Breast epithelium (tissue), 3 donors: ENCODE measurements at regions not wholly inside any gene's neighbourhood (a gene's known extent, or its start where the extent isn't known, plus 50 kb on each side); places are given as distances from the start of the nearest gene placed in this dataset.

Source experiments
- POLR2A ChIP-seq: fragments of 450-650 bp; IDR thresholded peaks from one replicate; pipeline ENCODE4 v1.6.1; 2016; ENCODE audit warnings: antibody characterized with exemption, mild to moderate bottlenecking, moderate library complexity
- TF ChIP-seq, protein P1 (sequence below), 3 donors: fragments of 450-650 bp; IDR thresholded peaks; one replicate each; pipeline ENCODE4 v1.5.1; 2016 to 2017; ENCODE audit warnings: antibody characterized with exemption in 3 of 3, mild to moderate bottlenecking in 3 of 3, moderate library complexity in 3 of 3

- TF ChIP-seq, protein P1, sequence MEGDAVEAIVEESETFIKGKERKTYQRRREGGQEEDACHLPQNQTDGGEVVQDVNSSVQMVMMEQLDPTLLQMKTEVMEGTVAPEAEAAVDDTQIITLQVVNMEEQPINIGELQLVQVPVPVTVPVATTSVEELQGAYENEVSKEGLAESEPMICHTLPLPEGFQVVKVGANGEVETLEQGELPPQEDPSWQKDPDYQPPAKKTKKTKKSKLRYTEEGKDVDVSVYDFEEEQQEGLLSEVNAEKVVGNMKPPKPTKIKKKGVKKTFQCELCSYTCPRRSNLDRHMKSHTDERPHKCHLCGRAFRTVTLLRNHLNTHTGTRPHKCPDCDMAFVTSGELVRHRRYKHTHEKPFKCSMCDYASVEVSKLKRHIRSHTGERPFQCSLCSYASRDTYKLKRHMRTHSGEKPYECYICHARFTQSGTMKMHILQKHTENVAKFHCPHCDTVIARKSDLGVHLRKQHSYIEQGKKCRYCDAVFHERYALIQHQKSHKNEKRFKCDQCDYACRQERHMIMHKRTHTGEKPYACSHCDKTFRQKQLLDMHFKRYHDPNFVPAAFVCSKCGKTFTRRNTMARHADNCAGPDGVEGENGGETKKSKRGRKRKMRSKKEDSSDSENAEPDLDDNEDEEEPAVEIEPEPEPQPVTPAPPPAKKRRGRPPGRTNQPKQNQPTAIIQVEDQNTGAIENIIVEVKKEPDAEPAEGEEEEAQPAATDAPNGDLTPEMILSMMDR (IDR thresholded peaks at IDR 0.05) = no peak
- no peak for TF ChIP-seq POLR2A
Measured at GRCh38 chr17:59490216-59490615, 75.2 kb upstream of the DHX40 start.
